Posterior vena cava (tissue), 2 donors: ENCODE measurements at regions not wholly inside any gene's neighbourhood (a gene's known extent, or its start where the extent isn't known, plus 50 kb on each side); places are given as distances from the start of the nearest gene placed in this dataset.
"Not testable (repeated sequence)": the region's sequence is repeated elsewhere in the genome, so short reads cannot be mapped to it uniquely, and the experiment has no call there.

Experiments
- DNase-seq: peaks from one replicate; pipeline ENCODE4 v3.0.0-alpha.2; 2020; ENCODE audit warnings: low spot score
- intact Hi-C, 2 donors: fragments of 100-400 bp; cut with DNase I; formaldehyde crosslinking; loops; one replicate each; pipeline versions ENCODE4 v1.14.1 to v1.14.2; 2022 to 2023
- donor health status: DM: yes; HTN: yes; CAD: no.
- donor health status: DM: yes; HTN: yes; CAD: no.

GRCh38 chr2:18046558-18047212 is 168.2 kb downstream of the KCNS3 start:
- no peak for DNase-seq
- intact Hi-C loops = no loop called here

GRCh38 chr2:18046017-18046416 is 167.6 kb downstream of the KCNS3 start:
- intact Hi-C loops = no loop called here

DNA sequence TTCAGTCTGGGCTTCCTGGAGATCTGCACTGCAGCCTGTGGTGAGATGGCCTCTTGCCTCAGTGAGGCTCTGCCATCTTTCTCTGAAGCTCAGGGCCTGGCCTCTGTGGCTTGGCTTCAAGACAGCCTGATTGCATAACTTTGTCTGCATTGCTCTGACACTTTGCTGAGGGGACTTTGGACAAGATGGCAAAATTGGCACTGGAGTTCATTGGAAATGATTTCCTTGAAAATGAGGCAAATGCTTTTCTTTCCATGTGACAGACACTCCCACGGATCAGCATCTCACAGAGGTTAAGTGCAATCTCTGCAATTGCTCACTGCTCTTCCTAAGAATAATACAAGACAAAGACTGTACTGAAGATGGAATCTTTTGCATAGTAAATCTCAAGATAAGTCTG is 166.8 kb downstream of the KCNS3 start:
- intact Hi-C loops = no loop called here

More at GRCh38 chr2:18046017-18046416, 167.6 kb downstream of the KCNS3 start:
- no peak for DNase-seq

DNA sequence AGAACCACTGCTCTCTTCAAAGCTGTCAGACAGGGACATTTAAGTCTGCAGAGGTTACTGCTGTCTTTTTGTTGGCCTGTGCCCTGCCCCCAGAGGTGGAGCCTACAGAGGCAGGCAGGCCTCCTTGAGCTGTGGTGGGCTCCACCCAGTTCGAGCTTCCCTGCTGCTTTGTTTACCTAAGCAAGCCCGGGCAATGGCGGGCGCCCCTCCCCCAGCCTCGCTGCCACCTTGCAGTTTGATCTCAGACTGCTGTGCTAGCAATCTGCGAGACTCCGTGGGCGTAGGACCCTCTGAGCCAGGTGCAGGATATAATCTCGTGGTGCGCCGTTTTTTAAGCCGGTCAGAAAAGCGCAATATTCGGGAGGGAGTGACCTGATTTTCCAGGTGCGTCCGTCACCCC is 138.9 kb downstream of the KCNS3 start:
- DNase-seq, intact Hi-C loops: not testable (repeated sequence)

More for the DNA sequence above, 166.8 kb downstream of the KCNS3 start:
- no peak for DNase-seq

- no peak for DNase-seq
- intact Hi-C loops = no loop called here
Observed at GRCh38 chr2:18009891-18010290, 131.4 kb downstream of the KCNS3 start.

DNA sequence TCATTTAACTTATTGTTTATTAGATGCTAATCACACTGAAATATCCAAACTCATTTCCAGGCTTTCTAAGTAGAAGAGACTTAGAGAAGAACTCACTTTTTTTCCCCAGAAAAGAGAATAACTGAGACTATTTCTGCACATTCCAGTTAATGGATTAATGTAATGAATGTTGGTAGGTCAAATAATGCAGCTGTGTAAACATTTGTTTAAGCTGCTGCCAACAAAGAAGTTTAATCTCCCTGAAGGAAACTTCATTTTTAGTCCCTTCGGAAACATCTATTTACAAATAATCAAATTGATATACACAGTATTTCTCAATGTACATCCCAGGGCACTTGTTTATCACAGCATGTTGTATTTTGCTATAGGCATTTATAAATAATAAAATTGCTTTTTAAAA is 126.9 kb downstream of the KCNS3 start:
- DNase-seq = no peak
- intact Hi-C loops = no loop called here

- intact Hi-C loops = no loop called here
- DNase-seq = no peak
Observed at GRCh38 chr2:18001671-18002070, 123.2 kb downstream of the KCNS3 start.

GRCh38 chr2:17996978-17997377 is 118.5 kb downstream of the KCNS3 start:
- DNase-seq = no peak
- intact Hi-C loops = no loop called here

DNA sequence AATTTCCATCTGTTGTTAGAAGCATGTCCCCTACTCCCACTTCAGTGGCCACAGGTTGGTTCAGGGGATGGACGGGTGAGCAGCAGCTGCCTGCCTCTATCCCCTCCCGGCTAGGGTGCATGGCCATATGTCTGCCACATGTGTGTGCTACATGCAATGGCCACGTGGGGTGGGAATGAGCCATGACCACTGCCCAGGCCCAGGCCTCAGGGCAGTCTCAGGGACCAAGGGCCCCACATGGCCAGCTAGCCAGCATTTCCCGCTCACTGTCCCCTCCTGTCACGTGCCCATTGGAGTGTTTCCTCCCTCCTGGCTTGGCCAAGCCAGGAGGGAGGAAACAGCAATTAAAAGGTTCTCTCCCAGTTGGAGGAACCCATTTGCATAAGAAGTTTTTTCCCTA is 117.1 kb downstream of the KCNS3 start:
- intact Hi-C loops = no loop called here
- no peak for DNase-seq
